IMR-90 (cell line): ENCODE measurements at regions not wholly inside any gene's neighbourhood (a gene's known extent, or its start where the extent isn't known, plus 50 kb on each side); places are given as distances from the start of the nearest gene placed in this dataset.

Source experiments
- ATAC-seq: fragments of 200-7000 bp; cut with Tn5 transposase; 2 replicates; pipeline ENCODE4 v1.9.1; 2020; ENCODE audit warnings: low read depth, mild to moderate bottlenecking, moderate library complexity
- BruUV-seq: library from RNA; stranded (reverse); fragments of 400-500 nt; replicated peaks from 2 replicates; lab custom pipeline; 2021; lab: Mats Ljungman, UMichigan
- CTCF ChIA-PET: fragments of 300-600 bp; formaldehyde crosslinking; extraction: SDS; loops from one replicate; lab custom pipeline; 2021; ENCODE audit warnings: antibody characterized with exemption; lab: Yijun Ruan, JAX
- POLR2A ChIA-PET: fragments of 300-600 bp; sonication (Branson Sonifier 250); formaldehyde crosslinking; loops from one replicate; lab custom pipeline; 2022; ENCODE audit warnings: antibody characterized with exemption; ENCODE audit not compliant: unreplicated experiment; lab: Charles Lee
- DNase-seq: peaks from one replicate; pipeline ENCODE4 v3.0.0; 2013
- H2AFZ ChIP-seq: replicated peaks from 2 replicates; pipeline ENCODE3; 2013; ENCODE audit warnings: low read length, mild to moderate bottlenecking; ENCODE audit not compliant: poor library complexity
- H2AK5ac ChIP-seq: 2 replicates; pipeline ENCODE4 v1.6.1; 2013; ENCODE audit warnings: low read depth, low read length, inconsistent platforms
- H2AK9ac ChIP-seq: replicated peaks from 2 replicates; pipeline ENCODE3; 2013; ENCODE audit warnings: mild to moderate bottlenecking, low read depth, low read length, moderate library complexity; ENCODE audit not compliant: poor library complexity
- H2BK120ac ChIP-seq: 2 replicates; pipeline ENCODE4 v1.6.1; 2013; ENCODE audit warnings: low read depth, low read length, inconsistent platforms
- H2BK15ac ChIP-seq: 3 replicates; pipeline ENCODE4 v1.6.1; 2013; ENCODE audit warnings: low read depth, low read length, inconsistent platforms
- H2BK20ac ChIP-seq: 2 replicates; pipeline ENCODE4 v1.6.1; 2013; ENCODE audit warnings: low read depth, mild to moderate bottlenecking, inconsistent platforms, low read length, moderate library complexity
- H2BK5ac ChIP-seq: 2 replicates; pipeline ENCODE4 v1.6.1; 2013; ENCODE audit warnings: mild to moderate bottlenecking, low read depth, low read length, inconsistent platforms; ENCODE audit not compliant: poor library complexity, severe bottlenecking
- H3K14ac ChIP-seq: replicated peaks from 2 replicates; pipeline ENCODE4 v1.6.1; 2013; ENCODE audit warnings: low read depth, low read length, inconsistent platforms
- H3K18ac ChIP-seq: 2 replicates; pipeline ENCODE4 v1.6.1; 2013; ENCODE audit warnings: low read depth, low read length, control low read depth
- H3K23ac ChIP-seq: 2 replicates; pipeline ENCODE4 v1.6.1; 2013; ENCODE audit warnings: low read depth, low read length, inconsistent platforms
- H3K27ac ChIP-seq: 2 replicates; pipeline ENCODE4 v1.5.1; 2013; ENCODE audit warnings: mild to moderate bottlenecking, control low read depth, low read length; ENCODE audit not compliant: insufficient read depth
- H3K27me3 ChIP-seq: 2 replicates; pipeline ENCODE4 v1.6.1; 2013; ENCODE audit warnings: low read length; ENCODE audit not compliant: control insufficient read depth, insufficient read depth
- H3K36me3 ChIP-seq: 2 replicates; pipeline ENCODE4 v1.6.1; 2013; ENCODE audit warnings: low read length, mixed read lengths; ENCODE audit not compliant: control insufficient read depth, insufficient read depth
- H3K4ac ChIP-seq: 2 replicates; pipeline ENCODE4 v1.6.1; 2013; ENCODE audit warnings: low read depth, low read length, inconsistent platforms
- H3K4me1 ChIP-seq: 2 replicates; pipeline ENCODE4 v1.6.1; 2013; ENCODE audit warnings: low read length, mixed read lengths; ENCODE audit not compliant: control insufficient read depth, insufficient read depth
- H3K4me2 ChIP-seq: 2 replicates; pipeline ENCODE4 v1.6.1; 2013; ENCODE audit warnings: low read depth, mild to moderate bottlenecking, control low read depth, low read length, moderate library complexity
- H3K4me3 ChIP-seq: 2 replicates; pipeline ENCODE4 v1.5.1; 2013; ENCODE audit warnings: low read depth, mild to moderate bottlenecking, control low read depth, low read length, moderate library complexity; ENCODE audit not compliant: insufficient read depth
- H3K56ac ChIP-seq: 2 replicates; pipeline ENCODE4 v1.6.1; 2013; ENCODE audit warnings: low read length, inconsistent platforms; ENCODE audit not compliant: insufficient read depth; ENCODE audit errors: extremely low read depth
- H3K79me1 ChIP-seq, 2 experiments: 2 replicates each; pipeline ENCODE4 v1.6.1; 2013; ENCODE audit warnings: low read length in 2 of 2, inconsistent platforms in 1 of 2, low read depth in 1 of 2
- H3K9ac ChIP-seq: 2 replicates; pipeline ENCODE4 v1.6.1; 2013; ENCODE audit warnings: low read depth, low read length, control low read depth
- H3K9me1 ChIP-seq: 2 replicates; pipeline ENCODE4 v1.6.1; 2013; ENCODE audit warnings: low read length, inconsistent platforms; ENCODE audit not compliant: insufficient read depth
- H3K9me3 ChIP-seq: 2 replicates; pipeline ENCODE4 v1.6.1; 2013; ENCODE audit warnings: low read length; ENCODE audit not compliant: control insufficient read depth, insufficient read depth
- H4K20me1 ChIP-seq: 2 replicates; pipeline ENCODE4 v1.6.1; 2013; ENCODE audit warnings: low read length, inconsistent platforms; ENCODE audit not compliant: insufficient read depth
- H4K5ac ChIP-seq: 2 replicates; pipeline ENCODE4 v1.6.1; 2013; ENCODE audit warnings: mild to moderate bottlenecking, low read depth, low read length, control low read depth
- H4K8ac ChIP-seq, 2 experiments: 2 replicates each; pipeline ENCODE4 v1.6.1; 2013; ENCODE audit warnings: low read depth in 2 of 2, low read length in 2 of 2, control low read depth in 1 of 2, inconsistent platforms in 1 of 2
- H4K91ac ChIP-seq: 2 replicates; pipeline ENCODE4 v1.6.1; 2013; ENCODE audit warnings: low read depth, low read length, inconsistent platforms; ENCODE audit not compliant: insufficient read depth
- MAZ ChIP-seq: IDR thresholded peaks from 2 replicates; pipeline ENCODE4 v1.6.1; 2012; ENCODE audit warnings: low read depth, mild to moderate bottlenecking, low read length, improper control_type of control experiment, moderate library complexity, borderline replicate concordance
- MXI1 ChIP-seq: IDR thresholded peaks from 2 replicates; pipeline ENCODE4 v1.6.1; 2012; ENCODE audit warnings: low read depth, mild to moderate bottlenecking, low read length, moderate library complexity, borderline replicate concordance
- NFE2L2 ChIP-seq: fragments of 150-350 bp; IDR thresholded peaks from 2 replicates; pipeline ENCODE4 v1.6.1; 2016; ENCODE audit warnings: low read depth, mild to moderate bottlenecking, low read length
- RFX5 ChIP-seq: IDR thresholded peaks from 2 replicates; pipeline ENCODE4 v1.8.0; 2012; ENCODE audit warnings: low read depth, mild to moderate bottlenecking, low read length, moderate library complexity
- WGBS, 2 experiments: methylation state at CpG; one replicate each; pipeline versions ENCODE4 v1.1.5 to v1.1.7; 2013; ENCODE audit warnings: missing lambda C conversion rate in 2 of 2; ENCODE audit not compliant: insufficient read length in 1 of 2; ENCODE audit errors: extremely low coverage in 2 of 2; 5-methylcytosine and 5-hydroxymethylcytosine counted together
- dilution Hi-C: fragments of 300-500 bp; cut with HindIII; formaldehyde crosslinking; loops from one replicate; pipeline ENCODE4 v1.14.3; 2018; ENCODE audit warnings: low sequenced_read_pairs; ENCODE audit not compliant: unreplicated experiment
- in situ Hi-C: fragments of 300-500 bp; cut with MboI; formaldehyde crosslinking; loops from 3 replicates; pipeline ENCODE4 v1.14.3; 2019; ENCODE audit warnings: low sequenced_read_pairs, inconsistent platforms, mixed read lengths
- intact Hi-C: fragments of 100-400 bp; cut with micrococcal nuclease; formaldehyde crosslinking; loops from 2 replicates; pipeline ENCODE4 v1.10.0; 2022
- TF ChIP-seq, protein P1 (sequence below): fragments of 150-350 bp; IDR thresholded peaks from 2 replicates; pipeline ENCODE4 v1.6.1; 2017; ENCODE audit warnings: mild to moderate bottlenecking, antibody characterized with exemption, low read length, low read depth

DNA sequence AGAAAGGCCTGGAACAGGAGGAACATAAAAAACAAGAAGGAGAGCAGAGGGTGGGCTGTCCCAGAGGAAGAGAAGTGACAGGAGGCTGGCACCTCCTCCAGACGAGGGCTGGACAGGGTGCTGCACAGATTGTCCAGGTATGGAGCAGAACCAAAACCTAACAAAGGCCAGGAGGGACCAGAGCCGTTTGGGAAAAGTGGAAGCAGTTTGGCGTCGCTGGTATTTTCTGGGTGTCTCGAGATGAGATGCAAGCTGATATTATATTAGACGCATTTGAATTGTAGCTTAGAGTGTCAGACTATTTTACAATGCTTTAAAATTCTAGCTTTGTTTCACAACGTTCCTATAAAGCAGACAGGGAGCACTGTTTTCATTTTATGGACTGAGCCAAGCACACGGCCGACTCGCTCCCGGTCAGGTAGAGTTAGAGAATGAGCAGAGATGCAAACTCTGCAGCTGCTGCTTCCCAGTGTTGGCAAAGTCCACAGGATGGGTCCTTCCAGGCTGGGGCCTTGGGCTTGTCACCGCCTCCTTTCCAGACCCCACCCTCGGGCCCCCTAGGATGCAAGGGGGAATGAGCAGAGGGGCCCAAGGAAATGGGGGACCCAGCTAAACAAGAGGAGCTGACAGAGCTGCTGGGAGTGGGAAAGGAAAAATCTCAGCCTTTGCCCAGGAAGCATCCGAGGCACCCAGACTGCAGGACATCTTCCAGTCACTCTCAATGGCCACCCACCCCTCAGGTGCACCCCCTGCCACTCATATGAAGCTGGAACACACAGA is 60.8 kb upstream of the TMPRSS2 start:
- no peak overlapping the region for H3K4me2 ChIP-seq
- no peak overlapping the region for H4K8ac ChIP-seq
- BruUV-seq = no TSS peak
- intact Hi-C loops (no loop called here), in situ Hi-C loops (no loop called here), dilution Hi-C loops (no loop called here)
- no peak overlapping the region for H3K56ac ChIP-seq
- H3K9me1 ChIP-seq = no peaks in the 10 kb centered on the region
- H3K14ac ChIP-seq = no peak overlapping the region
- no peak overlapping the region for H3K27ac ChIP-seq
- no peak for DNase-seq
- H3K23ac ChIP-seq = no peak overlapping the region
- no peak overlapping the region for H2AK9ac ChIP-seq
- H2BK120ac ChIP-seq = no peak overlapping the region
- no peak overlapping the region for H2AK5ac ChIP-seq
- no peak overlapping the region for H3K4ac ChIP-seq
- H4K5ac ChIP-seq = no peak overlapping the region
- no peak overlapping the region for H3K9ac ChIP-seq
- H3K18ac ChIP-seq = no peak overlapping the region
- H4K91ac ChIP-seq = no peak overlapping the region
- no peaks in the 10 kb centered on the region for H3K79me1 ChIP-seq
- POLR2A ChIA-PET = no interaction called here
- CTCF ChIA-PET = no interaction called here
- no peak overlapping the region for H2AFZ ChIP-seq
- ATAC-seq = no peak
- H3K27me3 ChIP-seq = no peaks in the 10 kb centered on the region; the same call in 1 of the 2 replicates
- no peak overlapping the region for H3K4me3 ChIP-seq
- H4K20me1 ChIP-seq = no peaks in the 10 kb centered on the region
- no peak overlapping the region for H2BK15ac ChIP-seq
- H2BK20ac ChIP-seq = no peak overlapping the region
- H3K4me1 ChIP-seq = no peaks in the 10 kb centered on the region
- WGBS, 2 experiments = 68% methylated on average over 9 of the region's 14 CpGs; no CpG with 5 or more reads in 1 of the 2 experiments
- TF ChIP-seq MXI1 (no peak), RFX5 (no peak), MAZ (no peak), NFE2L2 (no peak)
- TF ChIP-seq, protein P1, sequence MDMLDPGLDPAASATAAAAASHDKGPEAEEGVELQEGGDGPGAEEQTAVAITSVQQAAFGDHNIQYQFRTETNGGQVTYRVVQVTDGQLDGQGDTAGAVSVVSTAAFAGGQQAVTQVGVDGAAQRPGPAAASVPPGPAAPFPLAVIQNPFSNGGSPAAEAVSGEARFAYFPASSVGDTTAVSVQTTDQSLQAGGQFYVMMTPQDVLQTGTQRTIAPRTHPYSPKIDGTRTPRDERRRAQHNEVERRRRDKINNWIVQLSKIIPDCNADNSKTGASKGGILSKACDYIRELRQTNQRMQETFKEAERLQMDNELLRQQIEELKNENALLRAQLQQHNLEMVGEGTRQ = no peak
- no peaks in the 10 kb centered on the region for H3K9me3 ChIP-seq
- no peaks in the 10 kb centered on the region for H3K36me3 ChIP-seq
- H2BK5ac ChIP-seq = no peak overlapping the region
